NCI-H524 (cell line): ENCODE measurements at regions not wholly inside any gene's neighbourhood (a gene's known extent, or its start where the extent isn't known, plus 50 kb on each side); places are given as distances from the start of the nearest gene placed in this dataset.

Experiments used
- DNase-seq, 2 experiments: peaks; one replicate each; lab custom pipeline; 2025; lab: John Stamatoyannopoulos, UW

DNA sequence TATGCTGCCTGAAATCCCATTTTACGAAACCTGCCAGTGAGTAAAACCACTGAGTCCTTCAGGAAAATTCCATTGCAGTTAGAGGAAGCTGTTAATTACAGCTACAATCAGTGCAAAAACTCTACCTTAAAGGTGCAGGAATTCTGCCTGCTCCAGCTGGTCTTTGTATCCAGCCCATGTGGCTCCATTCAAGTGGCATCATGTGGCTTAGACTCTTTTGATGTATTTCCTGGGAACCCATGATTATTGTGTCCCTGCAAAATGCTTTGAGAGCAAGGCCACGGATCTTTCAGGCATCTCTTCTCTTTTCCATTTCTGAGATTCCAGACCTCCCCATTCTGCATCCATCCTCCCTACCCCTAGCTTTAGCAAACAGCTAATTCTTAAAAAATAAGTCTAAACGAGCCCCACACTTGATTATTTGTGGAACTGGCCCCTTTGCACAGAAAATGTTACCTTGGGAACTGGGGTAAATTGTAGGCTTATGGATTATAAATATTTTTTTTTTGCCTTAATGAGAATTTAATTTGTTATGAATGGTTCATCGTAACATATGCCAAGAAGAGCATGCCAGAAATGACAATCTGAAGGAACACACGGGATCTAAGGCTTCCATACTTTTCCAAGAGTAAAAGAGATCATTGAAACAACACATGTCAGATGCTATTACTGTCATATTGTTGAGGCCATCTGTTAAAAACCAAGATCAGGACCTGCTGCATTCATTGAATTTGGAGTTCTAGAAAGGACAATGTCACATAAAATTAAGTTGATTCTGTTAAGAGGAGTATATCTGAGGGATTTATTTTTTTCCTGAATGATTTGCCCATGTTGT is 144.6 kb downstream of the TPH2 start:
- DNase-seq = peak; percentile 14 to 53

DNA sequence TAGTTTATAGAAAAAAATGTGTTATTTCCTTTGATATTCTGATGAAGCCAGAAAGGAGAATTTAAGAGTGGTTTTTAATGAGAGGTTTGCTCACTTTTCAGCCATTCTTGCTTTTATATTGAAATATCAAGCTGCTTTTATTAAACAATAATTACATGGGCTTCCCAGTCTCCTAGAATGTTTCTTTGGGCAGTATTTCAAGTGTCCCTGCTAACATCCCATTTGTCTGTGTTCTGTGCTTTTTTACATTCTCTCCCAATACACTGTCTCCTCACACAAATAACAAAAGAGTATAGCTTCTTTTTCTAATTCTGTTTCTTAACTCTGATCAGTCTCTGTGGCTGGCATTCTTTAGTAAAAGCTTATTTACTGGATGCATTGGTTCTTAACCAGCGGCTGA is 145.4 kb downstream of the TPH2 start:
- DNase-seq = no peak

DNA sequence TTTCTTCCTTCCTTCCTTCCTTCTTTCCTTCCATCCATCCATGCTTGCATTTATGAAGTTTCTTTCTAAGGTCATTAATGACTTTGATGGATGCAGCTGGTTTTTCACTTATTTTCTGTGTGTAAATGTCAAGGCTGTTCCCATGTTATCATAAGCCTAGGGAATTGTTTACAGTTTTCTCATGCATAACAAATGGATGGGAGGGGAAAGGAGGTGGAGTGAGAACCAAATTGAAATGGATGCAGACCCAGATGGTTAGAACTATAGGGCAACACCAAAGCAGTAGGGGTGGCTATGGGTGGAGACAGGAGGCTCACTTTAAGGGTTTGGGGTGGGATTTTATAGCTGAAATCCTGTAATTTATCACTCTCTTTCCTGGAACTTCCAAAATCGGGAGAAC is 146.2 kb downstream of the TPH2 start:
- no peak for DNase-seq

DNA sequence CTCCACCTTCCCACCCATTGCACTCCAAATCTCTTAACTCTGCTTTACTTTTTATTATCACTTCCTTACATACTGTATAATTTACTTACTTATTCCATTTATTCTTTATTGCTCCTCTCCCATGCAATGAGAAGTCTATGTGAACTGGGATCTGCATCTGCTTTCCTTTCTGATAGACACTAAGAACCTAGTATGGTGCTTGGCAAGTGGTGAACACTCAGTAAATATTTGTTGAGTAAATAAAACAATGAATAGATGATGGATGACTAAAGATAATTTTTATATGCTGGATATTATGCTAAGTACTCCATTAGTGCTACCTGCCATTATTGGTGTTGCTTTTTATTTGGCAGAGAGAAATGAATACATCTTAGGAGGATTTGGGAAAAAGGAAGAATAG is 151.0 kb downstream of the TPH2 start:
- no peak for DNase-seq

DNA sequence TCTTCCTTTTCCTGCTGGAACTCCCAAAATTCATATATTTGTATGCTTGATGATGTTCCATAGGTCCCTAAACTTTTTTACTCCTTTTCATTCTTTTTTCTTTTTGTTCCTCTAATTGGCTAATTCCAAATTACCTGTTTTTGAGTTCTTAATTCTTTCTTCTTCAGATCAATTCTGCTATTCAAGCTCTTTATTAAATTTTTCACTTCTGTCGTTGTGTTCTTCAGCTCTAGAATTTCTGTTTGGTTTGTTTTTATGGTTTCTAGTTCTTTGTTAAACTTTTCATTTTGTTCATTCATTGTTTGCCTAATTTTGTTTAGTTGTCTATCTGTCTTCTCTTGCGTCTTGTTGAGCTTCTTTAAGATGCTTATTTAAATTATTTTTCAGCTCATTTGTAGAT is 154.8 kb downstream of the TPH2 start:
- no peak for DNase-seq

DNA sequence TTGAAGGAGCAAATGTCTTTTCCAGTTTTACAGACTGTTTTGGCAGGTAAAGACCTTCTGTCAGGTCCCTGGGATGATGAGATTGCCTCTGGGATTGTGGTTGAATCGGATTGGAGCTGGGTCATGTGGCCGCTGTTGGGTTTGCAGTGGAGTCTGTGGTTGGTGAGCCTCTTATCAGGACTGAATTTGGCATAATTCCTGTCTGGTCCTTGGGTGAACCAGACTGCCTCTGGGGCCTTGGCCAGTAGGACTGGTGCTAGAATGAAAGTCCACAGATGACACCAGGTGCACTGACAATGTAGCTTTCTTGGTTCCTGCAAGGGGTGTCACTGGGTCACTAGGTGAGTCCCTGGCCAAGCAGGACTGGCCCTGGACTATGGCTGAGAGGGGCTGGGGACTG is 155.3 kb downstream of the TPH2 start:
- DNase-seq = no peak

DNA sequence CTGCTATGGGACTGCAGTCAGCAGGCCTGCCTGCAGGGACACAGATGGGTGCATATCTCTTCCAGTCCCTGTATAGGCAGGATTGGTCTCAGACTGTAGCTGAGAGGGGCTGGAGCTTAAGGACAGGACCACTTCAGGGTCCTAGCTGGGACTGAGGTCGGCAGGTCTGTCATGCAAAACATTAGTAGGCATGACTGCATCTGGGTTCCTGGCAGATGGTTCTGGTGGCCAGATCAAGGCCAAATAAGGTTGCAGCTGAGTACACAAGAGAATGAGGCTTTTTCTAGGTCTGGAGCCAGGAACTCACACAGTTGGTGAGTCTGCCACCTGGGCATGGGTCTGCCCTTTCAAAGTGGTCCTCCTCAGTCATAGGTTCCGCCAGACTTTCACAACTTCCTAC is 155.8 kb downstream of the TPH2 start:
- DNase-seq = no peak

DNA sequence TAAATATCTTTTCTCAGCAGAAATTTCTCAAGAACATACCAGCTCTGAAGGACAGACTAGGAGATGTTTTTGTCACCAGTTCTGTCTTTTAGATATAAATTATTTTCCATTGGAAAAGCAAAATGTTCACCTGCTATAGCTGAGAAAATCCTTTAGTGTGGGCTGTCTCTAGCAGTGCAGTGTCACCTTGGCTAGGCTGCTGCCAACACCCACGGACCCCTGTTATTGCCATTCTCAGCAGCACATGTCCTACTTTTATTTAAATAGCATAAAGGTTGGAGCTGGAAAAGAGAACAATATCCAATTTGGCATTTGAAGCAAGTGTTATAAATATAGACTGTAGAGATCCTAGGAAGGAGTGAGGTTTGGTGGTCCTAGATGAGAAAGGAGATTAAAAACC is 156.4 kb downstream of the TPH2 start:
- no peak for DNase-seq

DNA sequence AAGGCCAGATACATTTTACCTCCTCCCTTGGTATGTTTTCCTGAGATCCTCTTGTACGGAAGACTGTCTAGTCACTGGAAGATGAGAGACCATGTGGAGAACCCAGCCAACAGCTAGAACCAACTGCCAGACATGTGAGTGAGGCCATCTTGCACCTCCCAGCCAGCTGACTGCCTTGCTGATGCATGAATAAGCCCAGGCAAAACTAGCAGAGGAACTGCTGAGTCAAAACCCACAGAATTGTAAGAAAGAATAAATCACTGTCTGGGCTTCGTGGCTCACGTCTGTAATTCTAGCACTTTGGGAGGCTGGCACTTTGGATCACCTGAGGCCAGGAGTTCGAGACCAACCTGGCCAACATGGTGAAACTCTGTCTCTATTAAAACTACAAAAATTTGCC is 160.0 kb downstream of the TPH2 start:
- DNase-seq = no peak

DNA sequence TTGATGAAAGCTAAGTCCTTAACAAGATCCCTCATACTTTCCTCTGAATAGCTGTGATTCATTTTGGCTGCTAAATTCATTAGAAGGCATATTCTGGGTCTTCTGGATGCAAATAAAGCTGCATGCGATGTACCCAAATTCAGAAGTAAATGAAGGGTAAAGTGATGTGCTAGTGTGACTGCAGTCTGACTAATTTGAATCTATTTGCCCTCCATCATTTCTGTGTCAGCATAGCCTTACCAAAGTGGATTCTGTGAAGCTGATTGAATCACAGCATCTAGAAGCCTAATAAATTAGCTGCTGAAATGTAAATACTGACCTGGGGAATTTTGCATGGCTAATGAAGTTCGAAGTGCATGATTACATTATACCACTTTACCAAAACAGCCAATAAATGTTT is 162.2 kb downstream of the TPH2 start:
- DNase-seq = no peak

DNA sequence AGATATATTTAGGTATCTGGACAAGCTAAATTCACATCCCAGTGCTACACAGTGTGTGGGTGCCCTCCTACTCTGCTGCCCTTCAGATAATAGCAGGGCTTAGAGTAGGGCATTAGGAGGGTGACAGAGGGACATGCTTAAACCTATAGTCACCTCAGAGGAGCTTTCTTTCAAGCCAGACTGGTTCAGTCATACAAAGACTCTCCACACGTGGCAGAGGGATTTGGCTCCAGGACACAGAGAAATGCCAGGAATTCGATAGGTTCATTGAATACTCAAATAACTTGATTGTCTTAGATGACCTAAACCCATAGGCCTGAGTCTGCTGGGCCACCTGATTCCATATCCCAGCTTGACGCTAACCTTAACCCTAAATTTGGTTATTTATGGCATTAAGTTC is 163.5 kb downstream of the TPH2 start:
- no peak for DNase-seq

DNA sequence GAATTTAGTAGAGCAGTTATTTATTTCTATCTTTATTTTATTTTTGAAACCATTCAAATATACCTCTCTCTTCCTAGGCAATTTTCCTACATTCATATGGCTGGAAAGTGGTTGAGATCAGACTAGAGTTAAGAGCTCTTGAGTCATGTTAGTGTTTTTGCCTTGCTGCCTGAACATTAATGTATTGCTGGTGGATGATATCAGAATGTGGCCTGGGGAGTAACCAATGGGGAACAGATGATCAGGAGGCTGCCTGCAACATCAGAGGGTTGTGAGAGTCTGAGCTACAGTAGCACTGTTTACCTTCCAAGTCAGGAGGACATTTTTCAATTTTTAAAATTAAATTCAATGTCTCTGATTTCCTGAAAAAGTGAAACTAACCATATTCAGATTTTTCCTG is 166.3 kb upstream of the TRHDE start:
- no peak for DNase-seq

DNA sequence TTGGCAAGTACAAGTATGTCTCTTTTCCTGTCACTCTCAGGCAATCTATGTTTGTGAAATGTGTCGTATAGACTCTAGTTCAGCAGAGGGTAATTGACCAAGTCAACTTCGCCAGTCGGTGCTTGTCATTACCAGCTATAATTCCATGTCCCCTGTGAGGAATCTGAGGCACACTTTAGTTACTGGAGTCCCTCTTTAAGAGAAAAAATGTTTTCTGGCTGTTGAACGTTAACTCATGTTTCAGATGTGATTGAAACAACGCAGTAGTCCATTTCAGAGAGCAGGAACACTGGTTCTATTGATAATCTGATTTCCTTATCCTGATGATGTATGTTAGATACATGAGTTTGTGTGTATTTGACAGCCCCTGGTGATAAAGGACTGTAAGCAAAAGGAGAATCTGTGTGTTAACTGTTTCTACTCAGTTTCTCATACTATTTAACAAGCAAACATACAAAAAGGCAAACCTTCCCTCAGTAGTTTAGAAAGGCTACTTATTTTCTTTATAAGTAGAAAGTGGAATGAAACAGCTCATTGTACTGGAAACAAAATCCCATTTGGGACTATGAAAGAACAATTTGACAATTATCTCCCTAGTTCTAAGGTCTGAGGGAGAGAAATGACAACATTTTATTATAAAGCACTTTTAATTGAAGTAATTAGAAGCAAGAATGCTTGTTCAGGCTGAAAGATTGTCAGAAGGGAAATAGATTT is 161.1 kb upstream of the TRHDE start:
- no peak for DNase-seq

DNA sequence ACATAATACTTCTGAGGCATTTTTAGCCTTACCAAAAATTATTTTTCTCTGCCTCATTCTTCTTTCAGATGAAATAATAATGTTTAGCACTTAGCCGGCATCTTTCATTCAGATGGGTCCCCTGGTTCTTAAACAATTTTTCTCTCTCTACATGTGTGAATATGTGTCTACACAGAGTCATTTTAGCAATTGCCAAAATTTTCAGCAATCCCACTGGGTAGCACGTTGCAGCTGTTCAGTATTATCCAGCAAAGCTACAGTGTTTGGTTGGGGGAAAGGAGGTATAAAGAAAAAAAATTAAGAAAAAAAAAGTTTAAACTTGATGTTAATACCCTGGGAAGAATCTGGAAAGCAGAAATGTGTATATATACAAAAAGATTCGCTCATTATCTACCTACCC is 160.5 kb upstream of the TRHDE start:
- DNase-seq = no peak

DNA sequence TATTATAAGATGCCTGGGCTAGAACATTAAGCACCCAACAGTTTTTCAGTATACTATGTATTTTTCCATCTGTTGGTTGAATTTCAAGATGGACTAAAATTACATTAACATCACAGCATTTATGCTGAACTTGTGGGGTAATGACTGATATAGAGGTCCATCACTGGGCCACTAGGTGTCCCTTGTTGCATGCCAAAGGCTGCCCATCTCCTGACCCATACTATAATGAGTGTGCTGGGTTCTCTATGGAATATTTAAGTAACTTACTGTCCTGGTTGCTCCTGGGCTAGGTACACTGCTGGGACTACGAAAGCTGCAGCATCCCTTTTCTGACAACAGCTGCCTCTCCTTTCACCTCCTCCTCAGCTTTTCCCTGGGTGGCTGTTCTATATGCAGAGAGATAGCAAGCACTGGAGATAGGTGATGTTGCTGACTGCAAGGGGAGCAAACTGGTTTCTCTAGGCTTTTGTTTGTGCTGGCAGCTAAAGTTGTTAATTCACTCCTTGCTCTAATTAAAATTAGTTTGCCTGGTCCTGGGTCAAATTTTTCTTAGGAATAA is 138.6 kb upstream of the TRHDE start:
- DNase-seq = peak in 1 of 2 experiments; percentile 45

DNA sequence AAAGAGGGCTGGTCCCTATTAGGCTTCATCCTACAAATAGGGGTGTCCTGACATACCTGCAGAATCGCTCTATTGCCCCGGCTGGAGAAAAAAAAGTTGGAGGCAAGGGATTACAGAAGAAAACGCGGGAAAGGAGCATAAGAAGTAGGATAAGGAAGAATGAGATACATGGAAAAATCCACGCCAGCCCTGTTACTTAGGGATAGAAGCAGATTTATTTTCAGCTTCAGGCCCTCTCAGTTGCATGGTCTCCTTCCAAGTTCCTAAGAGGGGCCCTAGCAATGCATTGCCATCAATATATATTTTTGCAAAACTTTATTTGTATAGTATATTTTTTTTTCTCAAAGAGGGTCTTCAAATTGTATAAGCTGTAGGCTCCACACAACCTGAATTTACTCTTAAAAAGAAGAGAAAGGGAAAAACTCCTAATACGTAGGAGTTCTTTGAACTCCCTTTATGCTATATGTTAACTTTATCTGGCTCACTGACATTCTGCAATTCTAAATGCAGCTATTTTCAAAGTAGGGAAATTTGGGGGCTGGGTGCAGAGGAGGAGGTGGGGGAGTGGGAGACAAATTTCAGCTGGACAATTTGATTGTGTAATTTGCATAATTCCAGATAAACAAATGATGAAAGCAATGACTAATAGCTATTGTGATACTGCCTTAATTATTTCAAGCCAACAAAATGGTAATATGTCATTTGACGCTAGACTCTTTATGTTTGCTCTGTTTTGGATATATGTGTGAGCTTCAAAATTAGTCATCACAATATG is 137.7 kb upstream of the TRHDE start:
- DNase-seq = no peak

DNA sequence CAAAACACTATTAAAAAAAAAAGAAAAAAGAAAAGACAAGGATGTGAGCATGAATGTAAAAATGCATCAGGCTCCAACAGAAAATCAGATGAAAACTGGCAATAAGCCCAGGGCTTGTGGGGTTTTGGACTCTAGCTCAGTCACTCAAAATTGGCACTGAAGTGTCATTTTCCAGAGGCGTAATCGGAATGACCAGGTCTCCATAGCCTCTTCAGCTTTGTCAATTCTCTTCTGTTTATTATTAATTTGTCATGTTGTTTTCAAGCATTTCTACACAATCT is 137.2 kb upstream of the TRHDE start:
- no peak for DNase-seq

DNA sequence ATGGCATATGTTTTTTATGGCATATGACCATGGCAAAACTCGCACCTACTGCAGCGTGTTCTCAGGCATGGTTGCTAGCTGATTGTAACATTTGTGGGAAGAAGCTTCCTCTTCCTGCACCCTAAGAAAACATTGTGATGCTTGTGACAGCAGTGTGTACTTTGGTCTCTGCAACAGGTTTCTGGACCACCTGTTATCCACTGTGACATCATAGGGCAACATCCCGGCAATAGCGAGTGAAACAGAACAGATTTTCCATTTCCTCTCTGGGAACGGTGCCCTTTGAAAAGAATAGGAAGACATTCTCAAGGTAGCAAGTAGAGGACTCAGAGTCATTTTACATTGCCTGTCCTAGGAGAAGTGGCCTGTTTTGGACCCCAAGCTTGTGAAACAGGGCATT is 135.4 kb upstream of the TRHDE start:
- DNase-seq = no peak

DNA sequence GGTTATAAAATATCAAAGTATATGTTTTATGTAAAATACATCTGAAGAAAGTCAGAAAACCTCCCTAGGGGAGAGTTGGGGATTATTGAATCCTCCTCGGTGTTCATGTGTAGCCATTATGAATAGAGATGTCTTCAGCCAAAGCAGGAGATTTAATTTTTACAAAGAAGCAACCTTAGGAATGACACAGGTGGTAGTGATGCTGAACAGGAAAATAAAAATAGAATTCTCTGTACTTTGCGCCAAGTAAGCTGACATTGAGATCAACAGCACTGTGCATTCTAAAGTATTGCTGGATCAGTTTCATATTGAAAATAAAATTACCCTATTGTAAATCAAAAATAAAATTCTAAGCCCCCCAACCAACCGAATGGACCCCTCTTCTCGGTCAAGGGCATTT is 132.8 kb upstream of the TRHDE start:
- DNase-seq = no peak

DNA sequence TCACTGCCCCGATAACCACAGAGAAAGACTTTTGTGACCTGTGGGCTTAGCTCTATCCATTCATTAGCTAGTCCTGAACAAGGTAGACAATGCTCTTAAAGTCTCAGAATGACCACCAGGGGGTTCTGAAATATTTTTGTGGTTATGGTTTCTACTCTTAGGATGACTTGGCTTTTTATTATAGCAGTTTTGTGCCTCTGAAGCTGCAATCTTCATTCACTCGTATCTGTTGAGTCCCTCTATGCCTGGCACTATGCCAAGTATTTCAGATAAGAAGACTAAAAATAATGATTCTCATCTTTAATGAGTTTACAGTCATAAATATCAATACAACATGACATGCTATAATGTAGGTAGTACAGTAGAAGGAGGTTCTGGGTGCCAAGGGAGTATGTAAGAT is 130.8 kb upstream of the TRHDE start:
- DNase-seq = peak in 1 of 2 experiments; percentile 9

DNA sequence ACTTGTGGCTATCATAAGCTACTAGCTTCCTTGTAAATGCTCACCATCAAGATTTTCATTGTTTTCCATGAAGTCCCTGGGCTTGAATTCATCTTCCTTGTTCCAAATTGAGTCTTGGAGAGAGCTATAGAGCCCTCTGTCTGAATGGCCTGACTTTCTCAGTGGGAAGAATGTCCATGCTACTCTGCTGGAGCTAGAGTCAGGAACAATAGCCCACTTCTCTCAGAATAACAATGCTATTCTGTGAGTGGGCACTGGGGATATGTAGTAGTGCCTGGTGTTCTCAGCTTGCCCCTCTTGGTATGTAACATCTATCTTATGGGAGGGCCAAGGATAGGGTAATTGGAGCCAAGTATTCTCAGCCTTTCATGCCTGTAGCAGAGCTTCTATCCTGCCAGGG is 127.6 kb upstream of the TRHDE start:
- DNase-seq = no peak

DNA sequence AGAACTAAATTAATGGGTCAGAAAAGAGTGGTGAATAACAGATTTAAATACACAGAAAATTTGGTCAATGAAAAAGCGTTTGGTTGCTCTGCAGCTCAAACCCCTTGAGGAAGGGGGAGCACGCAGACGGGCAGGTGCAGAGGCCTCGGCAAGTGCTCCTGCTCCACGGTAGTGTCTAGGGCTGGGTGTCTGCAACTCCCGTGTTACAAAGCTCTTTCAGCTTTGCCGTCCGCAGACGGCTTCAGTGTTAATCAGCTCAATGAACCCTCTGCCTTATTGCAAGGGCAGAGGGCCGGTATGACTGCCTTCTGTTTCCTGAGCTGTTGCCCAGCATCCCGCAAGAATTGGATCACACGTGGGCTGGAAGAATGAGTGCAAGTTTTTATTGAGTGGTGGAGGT is 125.7 kb upstream of the TRHDE start:
- no peak for DNase-seq

DNA sequence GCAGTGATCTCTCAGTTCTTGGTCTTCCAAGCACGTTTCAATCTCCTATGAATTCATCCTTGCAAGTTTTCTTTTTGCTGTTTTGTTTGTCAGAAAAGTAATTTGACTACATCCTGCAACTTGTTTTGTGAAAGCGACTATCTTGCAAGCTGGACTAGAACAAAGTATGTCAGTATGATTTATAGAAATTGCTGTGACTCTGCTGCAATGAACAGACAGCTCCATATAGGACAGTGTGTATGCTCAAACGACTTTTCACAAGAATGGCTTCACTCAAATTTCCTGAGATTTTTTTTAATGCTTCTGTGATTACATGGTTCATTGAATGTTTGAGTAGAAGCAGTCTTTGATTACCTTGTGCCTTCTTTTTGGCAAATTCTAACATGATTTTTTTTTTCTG is 123.5 kb upstream of the TRHDE start:
- DNase-seq = no peak
